CD4-positive, alpha-beta T cell (primary cell): ENCODE measurements at regions not wholly inside any gene's neighbourhood (a gene's known extent, or its start where the extent isn't known, plus 50 kb on each side); places are given as distances from the start of the nearest gene placed in this dataset.

Experiments used
- ATAC-seq: fragments of 200-7000 bp; cut with Tn5 transposase; one replicate; pipeline ENCODE4 v1.10.0; 2022; ENCODE audit warnings: mild to moderate bottlenecking; ENCODE audit not compliant: poor library complexity
- CTCF ChIA-PET: fragments of 350-600 bp; sonication (Branson Sonifier 250); formaldehyde crosslinking; loops from one replicate; lab custom pipeline; 2021; ENCODE audit warnings: antibody characterized with exemption, inconsistent platforms; lab: Charles Lee
- POLR2A ChIA-PET: fragments of 350-600 bp; sonication (Branson Sonifier 250); formaldehyde crosslinking; loops from one replicate; lab custom pipeline; 2021; ENCODE audit warnings: antibody characterized with exemption, inconsistent platforms; lab: Charles Lee
- DNase-seq, 14 experiments: peaks; one replicate each; pipeline ENCODE4 v3.0.0-alpha.2; 2013 to 2020; ENCODE audit warnings: mixed read lengths in 2 of 14
- H3K27ac ChIP-seq, 2 donors: one replicate each; pipeline versions ENCODE4 v1.5.1 to v1.7.0; 2013; ENCODE audit warnings: low read length in 2 of 2, low read depth in 1 of 2, mild to moderate bottlenecking in 1 of 2
- H3K27me3 ChIP-seq, 2 experiments: 1 replicate in 1 of 2; 2 replicates in 1 of 2; pipeline versions ENCODE4 v1.6.1 to v1.7.0; 2013; ENCODE audit warnings: low read length in 2 of 2, control low read depth in 1 of 2, mild to moderate bottlenecking in 1 of 2, moderate library complexity in 1 of 2; ENCODE audit not compliant: insufficient read depth in 2 of 2, control insufficient read depth in 1 of 2
- H3K36me3 ChIP-seq: one replicate; pipeline ENCODE4 v1.6.1; 2013; ENCODE audit warnings: low read length, control low read depth; ENCODE audit not compliant: insufficient read depth
- H3K4me1 ChIP-seq: one replicate; pipeline ENCODE4 v1.6.1; 2013; ENCODE audit warnings: low read length, control low read depth; ENCODE audit not compliant: insufficient read depth
- H3K4me3 ChIP-seq: one replicate; pipeline ENCODE4 v1.5.1; 2013; ENCODE audit warnings: mild to moderate bottlenecking, low read length, moderate library complexity
- H3K9me3 ChIP-seq, 2 experiments: 1 replicate in 1 of 2; 2 replicates in 1 of 2; pipeline versions ENCODE4 v1.6.1 to v1.7.0; 2013; ENCODE audit warnings: low read length in 2 of 2, mild to moderate bottlenecking in 2 of 2, control low read depth in 1 of 2, moderate library complexity in 1 of 2; ENCODE audit not compliant: control insufficient read depth in 1 of 2, insufficient read depth in 1 of 2
- H3K27ac Mint-ChIP-seq: one replicate; pipeline ENCODE4 v1.8.0; 2020; ENCODE audit warnings: mixed read lengths
- H3K27me3 Mint-ChIP-seq: one replicate; pipeline ENCODE4 v1.8.0; 2021; ENCODE audit warnings: mixed read lengths
- H3K36me3 Mint-ChIP-seq: one replicate; pipeline ENCODE4 v1.8.0; 2021; ENCODE audit warnings: low read depth, mixed read lengths
- H3K4me1 Mint-ChIP-seq: one replicate; pipeline ENCODE4 v1.8.0; 2021; ENCODE audit warnings: low read depth, mixed read lengths
- H3K4me3 Mint-ChIP-seq: one replicate; pipeline ENCODE4 v1.8.0; 2020; ENCODE audit warnings: mild to moderate bottlenecking, mixed read lengths
- H3K9me3 Mint-ChIP-seq: one replicate; pipeline ENCODE4 v1.8.0; 2020; ENCODE audit warnings: mixed read lengths
- intact Hi-C, 2 experiments: fragments of 100-400 bp; cut with DNase I in 1 of 2; cut with micrococcal nuclease in 1 of 2; formaldehyde crosslinking; loops; one replicate each; pipeline versions ENCODE4 v1.15.1 to v1.9.0; 2023 to 2025; cut with DNase I, micrococcal nuclease
- TF ChIP-seq, protein P1 (sequence below): fragments of 200-600 bp; IDR thresholded peaks from one replicate; pipeline ENCODE4 v1.8.0; 2022; ENCODE audit warnings: antibody characterized with exemption, mild to moderate bottlenecking

DNA sequence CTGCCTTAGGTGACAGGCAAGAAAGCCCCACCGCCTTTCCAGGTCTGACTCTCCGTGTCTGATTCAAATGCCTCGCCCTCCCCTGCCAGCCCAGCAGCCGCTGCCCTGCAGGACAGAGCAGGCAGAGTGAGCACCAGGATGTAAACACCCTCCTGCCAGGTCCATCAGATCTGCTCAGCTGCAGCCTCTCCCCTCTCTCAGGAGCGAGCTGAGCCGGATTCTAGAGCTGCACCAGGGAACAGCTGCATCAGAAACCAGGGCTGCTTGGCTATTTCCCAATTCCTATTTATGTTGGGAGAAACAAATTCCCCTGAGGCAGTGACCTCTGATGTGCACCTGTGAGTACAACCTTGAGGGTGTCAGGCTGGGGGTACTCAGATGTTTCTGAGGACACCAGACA lies 121.5 kb upstream of the ZMIZ1 start:
- Mint-ChIP-seq H3K27ac (no peak overlapping the region), H3K9me3 (peaks cover 4% of the 10 kb centered on the region), H3K27me3 (no peaks in the 10 kb centered on the region), H3K4me3 (no peak overlapping the region), H3K36me3 (no peaks in the 10 kb centered on the region), H3K4me1 (peaks cover 28% of the 10 kb centered on the region)
- ChIA-PET POLR2A (no interaction called here), CTCF (no interaction called here)
- intact Hi-C loops = no loop called here
- peaks cover 20% of the 10 kb centered on the region for H3K4me1 ChIP-seq
- DNase-seq (no peak), ATAC-seq (no peak)
- H3K27ac ChIP-seq = no peak overlapping the region
- no peaks in the 10 kb centered on the region for H3K27me3 ChIP-seq
- H3K9me3 ChIP-seq = peaks cover 0 to 10% of the 10 kb centered on the region in 2 experiments
- no peak overlapping the region for H3K4me3 ChIP-seq
- TF ChIP-seq, protein P1, sequence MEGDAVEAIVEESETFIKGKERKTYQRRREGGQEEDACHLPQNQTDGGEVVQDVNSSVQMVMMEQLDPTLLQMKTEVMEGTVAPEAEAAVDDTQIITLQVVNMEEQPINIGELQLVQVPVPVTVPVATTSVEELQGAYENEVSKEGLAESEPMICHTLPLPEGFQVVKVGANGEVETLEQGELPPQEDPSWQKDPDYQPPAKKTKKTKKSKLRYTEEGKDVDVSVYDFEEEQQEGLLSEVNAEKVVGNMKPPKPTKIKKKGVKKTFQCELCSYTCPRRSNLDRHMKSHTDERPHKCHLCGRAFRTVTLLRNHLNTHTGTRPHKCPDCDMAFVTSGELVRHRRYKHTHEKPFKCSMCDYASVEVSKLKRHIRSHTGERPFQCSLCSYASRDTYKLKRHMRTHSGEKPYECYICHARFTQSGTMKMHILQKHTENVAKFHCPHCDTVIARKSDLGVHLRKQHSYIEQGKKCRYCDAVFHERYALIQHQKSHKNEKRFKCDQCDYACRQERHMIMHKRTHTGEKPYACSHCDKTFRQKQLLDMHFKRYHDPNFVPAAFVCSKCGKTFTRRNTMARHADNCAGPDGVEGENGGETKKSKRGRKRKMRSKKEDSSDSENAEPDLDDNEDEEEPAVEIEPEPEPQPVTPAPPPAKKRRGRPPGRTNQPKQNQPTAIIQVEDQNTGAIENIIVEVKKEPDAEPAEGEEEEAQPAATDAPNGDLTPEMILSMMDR = no peak
- H3K36me3 ChIP-seq = no peaks in the 10 kb centered on the region

DNA sequence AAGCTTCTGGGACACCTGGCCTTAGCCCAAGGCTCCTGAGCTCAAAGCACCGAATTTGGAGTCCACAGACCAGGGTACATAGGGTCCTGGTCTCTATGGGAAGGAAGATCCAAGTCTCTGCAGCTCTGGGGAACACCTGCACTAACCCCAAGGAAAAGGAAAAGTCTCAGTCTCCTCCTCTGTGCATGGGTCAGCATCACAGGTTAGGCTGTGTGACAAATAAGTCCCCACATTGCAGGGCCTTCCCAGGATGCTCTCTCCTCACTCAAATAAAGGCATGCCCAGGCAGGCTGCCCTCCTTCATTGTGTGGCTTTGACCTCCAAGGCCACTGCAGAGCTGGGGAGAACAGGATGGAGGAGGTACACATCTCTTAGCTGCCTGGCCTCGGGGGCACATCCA lies 121.0 kb upstream of the ZMIZ1 start:
- Histone ChIP-seq H3K36me3 (no peaks in the 10 kb centered on the region), H3K27me3 (no peaks in the 10 kb centered on the region), H3K4me3 (no peak overlapping the region), H3K27ac (no peak overlapping the region), H3K9me3 (peaks cover 0 to 8% of the 10 kb centered on the region in 2 experiments), H3K4me1 (peaks cover 20% of the 10 kb centered on the region)
- Mint-ChIP-seq H3K4me3 (no peak overlapping the region), H3K36me3 (no peaks in the 10 kb centered on the region), H3K27me3 (no peaks in the 10 kb centered on the region), H3K9me3 (peaks cover 2% of the 10 kb centered on the region), H3K4me1 (peaks cover 28% of the 10 kb centered on the region), H3K27ac (no peak overlapping the region)
- CTCF ChIA-PET = no interaction called here
- POLR2A ChIA-PET = interaction anchor here (1.0 kb wide), 1 partner anchor 120 kb away, joined by 3 read pairs; no protein-coding TSS in a partner anchor
- TF ChIP-seq, protein P1 = no peak
- intact Hi-C loops = no loop called here
- ATAC-seq (no peak), DNase-seq (no peak)

DNA sequence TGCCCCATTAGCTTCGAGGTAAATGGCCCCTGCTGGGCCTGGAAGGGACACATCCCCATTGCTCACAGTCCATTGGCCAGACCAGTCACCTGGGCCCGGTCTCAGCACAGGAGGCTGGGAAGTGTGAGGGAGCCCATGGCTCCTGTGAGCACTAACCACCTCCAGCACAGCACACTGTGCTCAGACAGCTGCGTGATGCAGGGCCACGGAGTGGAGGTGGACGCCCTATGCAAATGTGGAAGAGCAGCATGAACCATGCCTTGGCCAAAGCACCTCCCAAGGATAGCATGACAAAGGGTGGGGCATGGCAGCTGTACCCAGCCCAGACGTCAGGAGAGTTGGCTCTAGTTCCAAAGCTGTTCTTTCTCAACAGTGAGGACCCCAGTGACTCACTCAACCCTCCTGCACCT lies 120.1 kb upstream of the ZMIZ1 start:
- ChIA-PET CTCF (no interaction called here), POLR2A (no interaction called here)

More for the DNA sequence above, 120.1 kb upstream of the ZMIZ1 start:
- ATAC-seq (no peak), DNase-seq (no peak)
- no peaks in the 10 kb centered on the region for H3K9me3 Mint-ChIP-seq
- no peak overlapping the region for H3K27ac Mint-ChIP-seq
- Histone ChIP-seq H3K4me3 (no peak overlapping the region), H3K27ac (no peak overlapping the region), H3K36me3 (no peaks in the 10 kb centered on the region), H3K4me1 (peaks cover 20% of the 10 kb centered on the region), H3K27me3 (no peaks in the 10 kb centered on the region), H3K9me3 (no peaks in the 10 kb centered on the region)
- H3K4me3 Mint-ChIP-seq = no peak overlapping the region
- TF ChIP-seq, protein P1 = no peak
- H3K36me3 Mint-ChIP-seq = no peaks in the 10 kb centered on the region
- intact Hi-C loops = no loop called here
- H3K4me1 Mint-ChIP-seq = peaks cover 28% of the 10 kb centered on the region
- no peaks in the 10 kb centered on the region for H3K27me3 Mint-ChIP-seq
